Embryonic facial prominence (tissue), 1 donor: ENCODE measurements at regions not wholly inside any gene's neighbourhood (a gene's known extent, or its start where the extent isn't known, plus 50 kb on each side); places are given as distances from the start of the nearest gene placed in this dataset.
"Not testable (repeated sequence)": the region's sequence is repeated elsewhere in the genome, so short reads cannot be mapped to it uniquely, and the experiment has no call there.

ENCODE experiments used
- DNase-seq: peaks from one replicate; pipeline ENCODE4 v3.0.0-alpha.2; 2016; ENCODE audit errors: extremely low spot score

- DNase-seq = not testable (repeated sequence)
Measured at GRCh38 chr20:6321235-6321634, 198.4 kb upstream of the FERMT1 start.

- DNase-seq = no peak
Measured at GRCh38 chr20:6311841-6312655, 189.2 kb upstream of the FERMT1 start.

GRCh38 chr20:6311097-6311496 is 188.3 kb upstream of the FERMT1 start:
- no peak for DNase-seq

DNA sequence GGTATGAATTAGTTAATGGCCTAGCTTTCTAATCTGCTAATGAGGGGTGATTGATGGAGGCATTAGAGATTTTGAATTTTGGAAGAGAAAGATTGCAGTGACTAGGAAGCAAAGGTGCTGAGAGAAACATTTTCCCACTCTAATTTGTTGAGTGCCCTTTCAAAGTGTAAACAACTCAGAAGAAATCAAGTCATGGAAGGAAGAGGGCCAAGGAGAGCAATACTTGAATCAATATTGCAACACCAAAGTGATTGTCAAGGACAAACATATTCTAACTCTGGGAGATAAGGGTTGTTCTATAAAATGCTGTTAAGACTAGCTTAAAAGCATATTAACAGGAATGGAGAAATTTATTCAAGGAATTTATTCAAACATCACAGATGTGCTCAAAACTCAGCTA is 182.7 kb upstream of the FERMT1 start:
- DNase-seq = no peak

DNA sequence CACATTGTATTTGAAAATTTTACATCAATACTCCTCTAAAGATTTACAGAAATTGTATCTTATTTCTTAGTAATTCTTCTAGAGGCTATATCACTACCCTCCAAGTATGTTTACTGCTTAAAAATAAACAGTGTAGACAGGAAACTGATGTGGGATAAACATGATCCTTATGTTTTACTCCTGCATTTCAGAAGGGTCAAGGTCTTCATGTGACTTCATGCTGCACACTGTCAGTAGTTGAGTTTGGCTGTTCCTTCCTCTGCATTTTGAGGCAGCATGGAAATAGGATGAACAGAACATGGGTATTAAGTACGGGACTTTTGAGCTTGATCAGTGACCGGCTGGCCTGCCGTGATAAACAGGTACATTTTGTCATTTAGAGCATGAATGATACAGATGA is 179.2 kb upstream of the FERMT1 start:
- DNase-seq = no peak

DNA sequence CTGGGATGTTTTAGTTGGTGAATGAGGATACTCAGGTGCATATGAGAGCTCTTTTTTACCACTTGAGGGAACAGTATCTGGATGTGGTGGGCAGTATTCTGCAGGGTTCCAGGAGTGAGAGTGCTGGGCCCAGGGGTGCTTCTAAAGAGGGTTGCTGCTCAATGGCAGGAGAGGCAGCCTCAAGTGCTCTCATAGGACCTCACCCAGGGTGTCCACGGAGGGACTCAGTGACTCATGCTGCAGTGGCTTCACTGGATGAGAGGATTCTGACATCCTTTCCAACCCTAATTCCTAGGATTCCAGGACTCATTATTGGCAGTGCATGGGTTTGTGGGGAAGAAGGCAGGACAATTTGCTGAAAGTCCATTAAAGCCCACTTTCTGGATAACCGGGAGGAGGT is 176.6 kb upstream of the FERMT1 start:
- no peak for DNase-seq

DNA sequence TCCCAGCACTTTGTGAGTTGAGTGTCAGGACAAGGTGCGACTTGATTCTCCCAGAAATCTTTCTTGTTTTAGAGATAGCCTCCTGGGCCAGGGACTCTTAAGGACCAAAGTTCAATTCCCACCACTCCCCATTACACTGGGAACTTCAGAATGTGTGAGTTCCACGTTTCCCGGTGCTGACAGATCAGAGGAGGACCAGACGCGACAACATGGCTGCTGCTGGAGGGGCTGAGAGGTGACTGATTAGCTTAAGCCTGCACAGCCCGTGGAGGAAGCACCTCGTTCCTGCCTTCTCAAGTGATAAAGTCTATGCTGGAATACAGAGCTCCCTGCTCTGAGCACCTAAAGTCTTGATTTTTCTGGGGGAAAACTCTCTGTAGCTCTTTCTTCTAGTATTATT is 175.2 kb upstream of the FERMT1 start:
- no peak for DNase-seq

DNA sequence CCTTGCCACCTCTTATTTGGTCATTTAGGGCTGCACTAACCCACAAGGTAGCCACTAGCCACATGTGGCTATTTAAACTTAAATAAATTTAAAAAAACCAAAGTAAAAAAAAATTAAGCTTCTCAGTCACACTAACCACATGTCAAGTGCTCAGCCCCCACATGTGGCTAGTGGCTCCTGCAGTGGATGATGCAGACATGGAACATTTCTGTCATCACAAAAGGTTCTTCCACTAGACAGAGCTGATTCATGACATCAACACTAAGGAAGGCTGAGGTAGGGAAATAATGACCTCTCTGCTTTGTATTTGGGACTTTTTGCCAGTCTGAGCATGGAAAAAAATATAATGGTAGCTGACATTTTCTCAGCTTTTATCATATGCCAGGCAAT is 173.0 kb upstream of the FERMT1 start:
- DNase-seq = no peak

- DNase-seq = no peak
Measured at GRCh38 chr20:6295127-6295866, 172.5 kb upstream of the FERMT1 start.

- DNase-seq = no peak
Measured at GRCh38 chr20:6287471-6287870, 164.6 kb upstream of the FERMT1 start.

DNA sequence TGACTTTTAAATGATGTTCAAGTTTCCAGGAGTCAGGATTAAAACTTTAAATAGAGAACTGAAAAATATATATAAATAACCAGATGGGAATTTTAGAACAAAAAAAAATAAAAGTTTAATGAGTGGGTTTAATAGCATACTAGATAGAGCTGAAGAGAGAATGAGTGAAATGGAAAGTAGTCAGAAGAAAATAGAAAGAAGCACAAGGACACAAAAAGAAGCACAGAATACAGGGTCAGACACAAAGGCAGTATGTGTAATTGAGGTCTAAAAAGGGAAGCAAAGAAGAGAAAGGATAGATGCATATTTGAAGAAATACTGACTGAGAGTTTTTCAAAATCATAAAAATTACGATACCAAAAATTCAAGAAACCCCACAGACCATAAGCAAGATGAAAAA is 159.8 kb upstream of the FERMT1 start:
- DNase-seq = no peak

GRCh38 chr20:6277661-6278240 is 154.9 kb upstream of the FERMT1 start:
- no peak for DNase-seq

DNA sequence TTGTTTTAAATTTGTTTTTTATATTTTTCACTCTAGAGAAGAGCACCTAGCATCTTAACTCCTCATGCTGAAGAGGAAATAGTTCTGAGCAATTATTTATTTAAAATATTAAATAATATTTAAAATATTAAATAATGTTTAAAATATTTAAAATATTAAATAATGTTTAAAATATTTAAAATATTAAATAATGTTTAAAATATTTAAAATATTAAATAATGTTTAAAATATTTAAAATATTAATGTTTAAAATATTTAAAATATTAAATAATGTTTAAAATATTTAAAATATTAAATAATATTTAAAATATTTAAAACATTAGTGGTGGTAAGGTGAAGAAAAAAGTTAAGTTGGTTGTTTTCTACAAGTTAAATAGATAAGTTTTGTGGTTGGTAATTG is 147.6 kb upstream of the FERMT1 start:
- DNase-seq = not testable (repeated sequence)

- no peak for DNase-seq
Measured at GRCh38 chr20:6269168-6269873, 146.5 kb upstream of the FERMT1 start.

- DNase-seq = peak; percentile 69
Measured at GRCh38 chr20:6265204-6265904, 142.5 kb upstream of the FERMT1 start.

- no peak for DNase-seq
Measured at GRCh38 chr20:6253396-6253795, 130.6 kb upstream of the FERMT1 start.

GRCh38 chr20:6245436-6245835 is 122.6 kb upstream of the FERMT1 start:
- no peak for DNase-seq

DNA sequence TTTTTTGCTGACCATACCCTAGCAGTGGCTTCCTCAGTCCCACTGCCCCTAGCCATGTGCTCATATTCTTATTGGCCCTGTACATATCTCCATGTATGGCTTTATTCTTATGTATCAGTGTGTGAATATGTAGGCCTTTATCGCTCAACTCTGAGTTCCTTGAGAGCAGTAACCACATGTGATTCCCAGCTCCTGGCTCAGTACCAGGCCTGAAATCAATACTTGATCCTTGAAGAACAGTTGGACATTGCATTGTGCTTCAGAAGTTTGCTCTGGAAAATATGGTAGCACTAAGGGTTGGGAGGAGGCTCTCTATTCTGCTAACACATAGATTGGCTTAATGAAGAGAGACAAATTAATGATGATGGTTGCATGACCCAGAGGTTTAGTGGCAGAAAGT is 118.8 kb upstream of the FERMT1 start:
- DNase-seq = no peak

DNA sequence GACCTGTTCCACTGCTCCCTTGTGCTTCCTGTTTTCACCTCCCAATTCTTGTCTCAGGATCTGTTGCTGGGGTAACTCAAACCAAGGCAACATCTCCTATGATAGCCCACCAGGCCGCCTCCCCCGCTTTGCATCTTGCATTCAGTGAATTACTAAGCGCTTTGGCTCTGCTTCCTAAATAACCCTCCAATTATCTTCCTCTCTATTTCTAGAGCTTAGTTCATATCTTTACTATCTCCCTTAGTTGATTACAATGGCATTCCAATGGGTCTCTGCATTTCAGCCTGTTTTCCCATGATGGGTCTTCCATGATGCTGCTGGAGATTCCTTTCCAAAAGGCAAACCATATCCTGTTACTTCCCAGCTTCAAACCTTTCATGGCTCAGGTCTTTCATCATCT is 117.2 kb upstream of the FERMT1 start:
- DNase-seq = no peak

GRCh38 chr20:6238421-6238820 is 115.6 kb upstream of the FERMT1 start:
- peak; percentile 66 for DNase-seq

- DNase-seq = no peak
Measured at GRCh38 chr20:6235510-6235909, 112.7 kb upstream of the FERMT1 start.

DNA sequence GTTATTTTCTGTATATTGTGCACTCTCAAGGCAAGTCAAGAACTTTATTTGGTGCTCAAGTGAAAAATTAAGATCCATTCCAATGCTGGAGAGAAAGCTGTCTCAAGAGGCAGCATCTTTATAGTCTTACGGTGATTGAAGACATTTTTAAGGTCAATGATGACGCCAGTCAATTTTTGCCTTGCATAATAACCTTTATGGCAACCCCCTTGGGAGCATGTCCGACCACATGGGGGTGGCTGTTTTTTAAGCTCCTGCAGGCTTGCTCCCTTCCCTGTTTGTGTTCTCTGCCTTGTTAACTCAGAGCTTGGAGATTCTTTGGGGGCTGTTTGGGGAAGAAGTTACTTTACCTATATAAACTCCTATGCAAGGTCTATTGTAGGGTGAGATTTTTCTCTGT is 109.6 kb upstream of the FERMT1 start:
- no peak for DNase-seq
